IMR-90 (cell line): ENCODE measurements at regions not wholly inside any gene's neighbourhood (a gene's known extent, or its start where the extent isn't known, plus 50 kb on each side); places are given as distances from the start of the nearest gene placed in this dataset.

Experiments
- CEBPB ChIP-seq: IDR thresholded peaks from 2 replicates; pipeline ENCODE4 v1.6.1; 2012; ENCODE audit warnings: low read depth, low read length, improper control_type of control experiment
- CTCF ChIP-seq: conservative IDR thresholded peaks from 2 replicates; pipeline ENCODE4 v1.5.1; 2012; ENCODE audit warnings: mild to moderate bottlenecking, low read depth, low read length, improper control_type of control experiment
- ELK1 ChIP-seq: fragments of 150-350 bp; IDR thresholded peaks from 2 replicates; pipeline ENCODE4 v1.6.1; 2016; ENCODE audit warnings: low read depth, mild to moderate bottlenecking, low read length, moderate library complexity, borderline replicate concordance
- MAFK ChIP-seq: IDR thresholded peaks from 2 replicates; pipeline ENCODE4 v1.6.1; 2012; ENCODE audit warnings: low read depth, low read length, improper control_type of control experiment
- POLR2A ChIP-seq: IDR thresholded peaks from 2 replicates; pipeline ENCODE4 v1.6.1; 2012; ENCODE audit warnings: mild to moderate bottlenecking, low read depth, low read length
- RAD21 ChIP-seq: IDR thresholded peaks from 2 replicates; pipeline ENCODE4 v1.6.1; 2012; ENCODE audit warnings: low read length, improper control_type of control experiment
- RCOR1 ChIP-seq: IDR thresholded peaks from 2 replicates; pipeline ENCODE4 v1.6.1; 2012; ENCODE audit warnings: mild to moderate bottlenecking, low read length, improper control_type of control experiment; ENCODE audit not compliant: insufficient replicate concordance

GRCh38 chr6:113202852-113203714 is 654.1 kb upstream of the MARCKS start:
- no peak for TF ChIP-seq RCOR1
- TF ChIP-seq RAD21, result no peak
- no peak for TF ChIP-seq CTCF
- TF ChIP-seq CEBPB, result no peak
- no peak for TF ChIP-seq POLR2A
- TF ChIP-seq ELK1, result no peak
- no peak for TF ChIP-seq MAFK
